OCI-LY7 (cell line): ENCODE measurements at regions not wholly inside any gene's neighbourhood (a gene's known extent, or its start where the extent isn't known, plus 50 kb on each side); places are given as distances from the start of the nearest gene placed in this dataset.

ENCODE experiments used
- BruUV-seq: library from RNA; stranded (reverse); fragments of 400-500 nt; replicated peaks from 2 replicates; lab custom pipeline; 2021; lab: Mats Ljungman, UMichigan
- CTCF ChIA-PET: fragments of 300-600 bp; sonication (Branson Sonifier 250); formaldehyde crosslinking; loops from one replicate; lab custom pipeline; 2022; ENCODE audit warnings: antibody characterized with exemption; ENCODE audit not compliant: unreplicated experiment; lab: Charles Lee
- POLR2A ChIA-PET: fragments of 300-600 bp; sonication (Branson Sonifier 250); formaldehyde crosslinking; loops from one replicate; lab custom pipeline; 2022; ENCODE audit warnings: antibody characterized with exemption; lab: Charles Lee
- DNase-seq: peaks from one replicate; pipeline ENCODE4 v3.0.0-alpha.2; 2015; ENCODE audit warnings: low spot score
- H2AFZ ChIP-seq: fragments of 200-600 bp; sonication (generic), shearing (Covaris generic); 2 replicates; pipeline ENCODE4 v1.6.1; 2014; ENCODE audit warnings: mild to moderate bottlenecking, antibody characterized with exemption, low read length, moderate library complexity
- H3K27ac ChIP-seq: fragments of 200-600 bp; sonication (generic); 2 replicates; pipeline ENCODE4 v1.5.1; 2014; ENCODE audit warnings: mixed run types, low read depth, mild to moderate bottlenecking, moderate library complexity, low read length, inconsistent platforms; ENCODE audit not compliant: poor library complexity, severe bottlenecking
- H3K36me3 ChIP-seq: fragments of 200-600 bp; sonication (generic); 2 replicates; pipeline ENCODE4 v1.6.1; 2014; ENCODE audit warnings: mild to moderate bottlenecking, antibody characterized with exemption, low read length, moderate library complexity, mixed read lengths; ENCODE audit not compliant: insufficient read depth
- H3K4me1 ChIP-seq: fragments of 200-600 bp; sonication (generic); 2 replicates; pipeline ENCODE4 v1.5.1; 2014; ENCODE audit warnings: mild to moderate bottlenecking, low read length; ENCODE audit not compliant: insufficient read depth, poor library complexity, severe bottlenecking
- H3K4me2 ChIP-seq: fragments of 200-600 bp; sonication (generic); 2 replicates; pipeline ENCODE4 v1.6.1; 2014; ENCODE audit warnings: mild to moderate bottlenecking, low read length
- H3K4me3 ChIP-seq: fragments of 200-600 bp; sonication (generic); 2 replicates; pipeline ENCODE4 v1.5.1; 2014; ENCODE audit warnings: mild to moderate bottlenecking, low read depth, low read length; ENCODE audit not compliant: poor library complexity, severe bottlenecking
- H3K79me2 ChIP-seq: fragments of 200-600 bp; sonication (generic); 2 replicates; pipeline ENCODE4 v1.6.1; 2016; ENCODE audit warnings: low read depth, mild to moderate bottlenecking, low read length, moderate library complexity, mixed read lengths; ENCODE audit not compliant: insufficient read depth
- H3K9me2 ChIP-seq: fragments of 200-600 bp; sonication (generic); 2 replicates; pipeline ENCODE4 v1.6.1; 2016; ENCODE audit warnings: mild to moderate bottlenecking, low read length, mixed read lengths; ENCODE audit not compliant: insufficient read depth
- H3K9me3 ChIP-seq: fragments of 200-600 bp; sonication (generic); 2 replicates; pipeline ENCODE4 v1.6.1; 2014; ENCODE audit warnings: mild to moderate bottlenecking, mixed run types, low read length, mixed read lengths
- H4K20me1 ChIP-seq: fragments of 200-600 bp; sonication (generic); 2 replicates; pipeline ENCODE4 v1.6.1; 2014; ENCODE audit warnings: mild to moderate bottlenecking, antibody characterized with exemption, low read length, moderate library complexity, mixed read lengths; ENCODE audit not compliant: insufficient read depth
- EZH2phosphoT487 ChIP-seq: fragments of 200-600 bp; sonication (generic); IDR thresholded peaks from 2 replicates; pipeline ENCODE4 v1.6.1; 2018; ENCODE audit warnings: low read depth, borderline replicate concordance, mild to moderate bottlenecking, mixed run types, antibody characterized with exemption, low read length, moderate library complexity, mixed read lengths
- intact Hi-C: fragments of 100-400 bp; cut with micrococcal nuclease; formaldehyde crosslinking; loops from one replicate; pipeline ENCODE4 v1.10.0; 2022; ENCODE audit not compliant: unreplicated experiment
- TF ChIP-seq, protein P1 (sequence below): fragments of 200-600 bp; sonication (generic); conservative IDR thresholded peaks from 2 replicates; pipeline ENCODE4 v1.5.1; 2014; ENCODE audit warnings: mild to moderate bottlenecking, antibody characterized with exemption, low read length, moderate library complexity, mixed read lengths

DNA sequence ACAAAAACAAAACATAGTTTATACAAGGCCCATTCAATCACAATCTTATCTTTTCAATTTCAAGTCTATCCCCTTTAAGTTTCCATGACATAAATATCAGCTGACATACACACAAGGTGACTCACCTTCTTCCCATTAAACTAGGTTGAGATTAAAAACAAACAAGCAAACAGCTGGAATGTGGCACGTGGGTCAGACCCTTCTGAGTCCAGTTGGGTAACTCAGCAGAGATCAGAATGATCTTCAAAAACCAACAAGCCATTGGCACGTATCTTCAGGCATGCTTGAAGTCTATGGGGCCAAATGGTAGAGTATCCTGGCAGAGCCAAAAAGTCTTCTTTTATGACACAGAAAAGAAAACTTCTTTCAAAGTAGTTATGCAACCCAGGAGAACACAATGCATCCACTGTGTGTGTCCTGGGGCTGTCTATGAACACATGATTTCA lies 603.5 kb upstream of the CITED2 start:
- H3K27ac ChIP-seq, result no peak overlapping the region
- BruUV-seq, result no TSS peak
- H4K20me1 ChIP-seq, result no peaks in the 10 kb centered on the region
- no peak overlapping the region for H3K4me2 ChIP-seq
- no peaks in the 10 kb centered on the region for H3K9me2 ChIP-seq
- H2AFZ ChIP-seq, result no peak overlapping the region
- intact Hi-C loops, result no loop called here
- H3K4me1 ChIP-seq, result no peaks in the 10 kb centered on the region
- ChIA-PET POLR2A (no interaction called here), CTCF (no interaction called here)
- no peaks in the 10 kb centered on the region for H3K9me3 ChIP-seq
- no peak for DNase-seq
- H3K36me3 ChIP-seq, result no peaks in the 10 kb centered on the region
- TF ChIP-seq EZH2phosphoT487, result no peak
- TF ChIP-seq, protein P1, sequence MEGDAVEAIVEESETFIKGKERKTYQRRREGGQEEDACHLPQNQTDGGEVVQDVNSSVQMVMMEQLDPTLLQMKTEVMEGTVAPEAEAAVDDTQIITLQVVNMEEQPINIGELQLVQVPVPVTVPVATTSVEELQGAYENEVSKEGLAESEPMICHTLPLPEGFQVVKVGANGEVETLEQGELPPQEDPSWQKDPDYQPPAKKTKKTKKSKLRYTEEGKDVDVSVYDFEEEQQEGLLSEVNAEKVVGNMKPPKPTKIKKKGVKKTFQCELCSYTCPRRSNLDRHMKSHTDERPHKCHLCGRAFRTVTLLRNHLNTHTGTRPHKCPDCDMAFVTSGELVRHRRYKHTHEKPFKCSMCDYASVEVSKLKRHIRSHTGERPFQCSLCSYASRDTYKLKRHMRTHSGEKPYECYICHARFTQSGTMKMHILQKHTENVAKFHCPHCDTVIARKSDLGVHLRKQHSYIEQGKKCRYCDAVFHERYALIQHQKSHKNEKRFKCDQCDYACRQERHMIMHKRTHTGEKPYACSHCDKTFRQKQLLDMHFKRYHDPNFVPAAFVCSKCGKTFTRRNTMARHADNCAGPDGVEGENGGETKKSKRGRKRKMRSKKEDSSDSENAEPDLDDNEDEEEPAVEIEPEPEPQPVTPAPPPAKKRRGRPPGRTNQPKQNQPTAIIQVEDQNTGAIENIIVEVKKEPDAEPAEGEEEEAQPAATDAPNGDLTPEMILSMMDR, result no peak
- H3K79me2 ChIP-seq, result no peaks in the 10 kb centered on the region
- no peak overlapping the region for H3K4me3 ChIP-seq

DNA sequence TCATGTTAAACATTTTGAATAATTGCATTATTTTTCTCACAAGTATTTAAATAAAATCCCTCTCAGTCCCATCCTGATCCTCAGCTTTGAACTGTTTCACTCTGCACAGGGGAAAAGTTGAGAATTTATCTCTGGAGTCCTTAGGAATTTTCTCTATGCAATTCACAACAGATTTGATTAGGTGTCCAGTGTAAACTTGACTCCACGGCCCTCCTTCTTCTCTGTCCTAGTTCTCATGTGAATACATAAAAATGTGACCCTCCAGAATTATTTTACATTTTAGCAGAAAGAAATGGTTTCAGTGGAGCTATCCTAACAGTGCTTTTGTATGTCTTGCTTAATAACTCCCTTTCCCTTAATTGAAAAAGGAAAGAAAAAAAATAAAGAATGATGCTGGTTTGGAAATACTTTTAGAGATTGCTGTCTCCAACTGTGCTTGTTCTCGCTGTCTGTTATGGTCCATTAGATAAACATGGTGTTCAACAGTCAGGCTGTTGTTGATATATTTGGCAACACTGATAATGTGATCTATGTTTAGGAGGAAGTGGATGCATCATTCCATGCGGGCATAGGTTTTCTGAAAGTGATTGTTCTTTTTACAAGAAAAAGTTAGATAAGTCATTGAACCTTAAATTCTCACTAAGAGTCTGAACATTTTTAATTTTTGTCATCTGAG lies 599.4 kb upstream of the CITED2 start:
- Histone ChIP-seq H3K27ac (no peak overlapping the region), H4K20me1 (no peaks in the 10 kb centered on the region), H3K4me1 (no peaks in the 10 kb centered on the region), H3K36me3 (no peaks in the 10 kb centered on the region), H3K4me2 (no peak overlapping the region), H2AFZ (no peak overlapping the region), H3K4me3 (no peak overlapping the region), H3K9me3 (no peaks in the 10 kb centered on the region), H3K9me2 (no peaks in the 10 kb centered on the region), H3K79me2 (no peaks in the 10 kb centered on the region)
- TF ChIP-seq, protein P1, result no peak
- TF ChIP-seq EZH2phosphoT487, result no peak
- DNase-seq, result no peak
- CTCF ChIA-PET, result no interaction called here
- POLR2A ChIA-PET, result no interaction called here
- BruUV-seq, result no TSS peak
- intact Hi-C loops, result no loop called here

DNA sequence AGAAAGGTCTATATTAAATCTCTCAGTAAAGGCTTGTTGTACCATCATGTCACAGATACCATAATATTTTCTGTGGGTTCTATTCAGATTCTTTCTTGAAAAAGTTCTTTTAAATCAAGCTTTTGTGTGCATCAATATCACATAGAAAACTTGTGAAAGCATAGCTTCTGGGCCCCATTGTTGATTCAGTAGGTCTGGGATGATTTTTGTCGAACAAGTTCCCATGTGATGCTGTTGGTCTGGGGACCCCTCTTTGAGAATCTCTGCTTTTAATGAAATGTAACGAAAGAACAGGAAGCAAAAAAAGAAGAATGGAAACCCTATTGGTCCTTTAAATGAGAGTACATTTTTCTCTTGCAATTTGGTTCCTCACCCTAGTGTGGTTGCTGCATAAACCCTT lies 597.7 kb upstream of the CITED2 start:
- BruUV-seq, result no TSS peak
- no peak for TF ChIP-seq EZH2phosphoT487
- TF ChIP-seq, protein P1, result no peak
- no peak overlapping the region for H3K27ac ChIP-seq
- H4K20me1 ChIP-seq, result no peaks in the 10 kb centered on the region
- ChIA-PET POLR2A (no interaction called here), CTCF (no interaction called here)
- no peak for DNase-seq
- H3K4me2 ChIP-seq, result no peak overlapping the region
- intact Hi-C loops, result no loop called here
- no peaks in the 10 kb centered on the region for H3K9me2 ChIP-seq
- H3K79me2 ChIP-seq, result no peaks in the 10 kb centered on the region
- no peaks in the 10 kb centered on the region for H3K4me1 ChIP-seq
- no peaks in the 10 kb centered on the region for H3K36me3 ChIP-seq
- no peaks in the 10 kb centered on the region for H3K9me3 ChIP-seq
- no peak overlapping the region for H3K4me3 ChIP-seq
- no peak overlapping the region for H2AFZ ChIP-seq
